Uterus (tissue), 2 donors: ENCODE measurements at regions not wholly inside any gene's neighbourhood (a gene's known extent, or its start where the extent isn't known, plus 50 kb on each side); places are given as distances from the start of the nearest gene placed in this dataset.
"Not testable (repeated sequence)": the region's sequence is repeated elsewhere in the genome, so short reads cannot be mapped to it uniquely, and the experiment has no call there.

Source experiments
- CTCF ChIP-seq, 4 experiments: fragments of 200-600 bp in 2 of 4; fragments of 450-650 bp in 2 of 4; sonication (generic) in 2 of 4; IDR thresholded peaks; one replicate each; pipeline ENCODE4 v1.5.1; 2016 to 2019; ENCODE audit warnings: antibody characterized with exemption in 4 of 4, mild to moderate bottlenecking in 2 of 4, moderate library complexity in 1 of 4
- POLR2A ChIP-seq, 2 donors: fragments of 450-650 bp; IDR thresholded peaks; one replicate each; pipeline ENCODE4 v1.6.1; 2016; ENCODE audit warnings: antibody characterized with exemption in 2 of 2, mild to moderate bottlenecking in 1 of 2, moderate library complexity in 1 of 2

GRCh38 chr7:150169943-150170490 lies 153.1 kb upstream of the LRRC61 start:
- TF ChIP-seq CTCF, POLR2A (IDR thresholded peaks at IDR 0.05): not testable (repeated sequence)
